H7 (cell line): ENCODE measurements at regions not wholly inside any gene's neighbourhood (a gene's known extent, or its start where the extent isn't known, plus 50 kb on each side); places are given as distances from the start of the nearest gene placed in this dataset.

Experiments
- DNase-seq: peaks from one replicate; pipeline ENCODE4 v3.0.0; 2012
- H3K27me3 ChIP-seq: 2 replicates; pipeline ENCODE4 v1.6.0; 2011; ENCODE audit warnings: mild to moderate bottlenecking, low read length; ENCODE audit not compliant: control insufficient read depth, insufficient read depth
- H3K36me3 ChIP-seq: replicated peaks from 2 replicates; pipeline ENCODE4 v1.5.1; 2011; ENCODE audit warnings: low read length; ENCODE audit not compliant: control insufficient read depth, insufficient read depth
- H3K4me3 ChIP-seq: 2 replicates; pipeline ENCODE4 v1.5.1; 2011; ENCODE audit warnings: low read depth, mild to moderate bottlenecking, control low read depth, low read length, moderate library complexity; ENCODE audit not compliant: insufficient read depth

GRCh38 chr12:28051516-28052354, 79.2 kb upstream of the PTHLH start:
- no peak for DNase-seq
- H3K27me3 ChIP-seq: no peaks in the 10 kb centered on the region
- no peak overlapping the region for H3K4me3 ChIP-seq
- no peaks in the 10 kb centered on the region for H3K36me3 ChIP-seq

GRCh38 chr12:28053564-28053963, 81.0 kb upstream of the PTHLH start:
- DNase-seq: no peak
- H3K27me3 ChIP-seq: no peaks in the 10 kb centered on the region
- H3K4me3 ChIP-seq: no peak overlapping the region
- H3K36me3 ChIP-seq: no peaks in the 10 kb centered on the region

- no peak for DNase-seq
- H3K27me3 ChIP-seq: no peaks in the 10 kb centered on the region
- H3K36me3 ChIP-seq: no peaks in the 10 kb centered on the region
- no peak overlapping the region for H3K4me3 ChIP-seq
Measured at GRCh38 chr12:28054583-28054982, 82.0 kb upstream of the PTHLH start.

GRCh38 chr12:28057856-28058615, 85.5 kb upstream of the PTHLH start:
- H3K4me3 ChIP-seq: no peak overlapping the region

GRCh38 chr12:28059220-28059619, 86.7 kb upstream of the PTHLH start:
- Histone ChIP-seq H3K4me3 (no peak overlapping the region), H3K36me3 (no peaks in the 10 kb centered on the region), H3K27me3 (no peaks in the 10 kb centered on the region)
- no peak for DNase-seq

More at GRCh38 chr12:28057856-28058615, 85.5 kb upstream of the PTHLH start:
- no peak for DNase-seq
- no peaks in the 10 kb centered on the region for H3K27me3 ChIP-seq
- no peaks in the 10 kb centered on the region for H3K36me3 ChIP-seq

GRCh38 chr12:28059668-28060067, 87.1 kb upstream of the PTHLH start:
- Histone ChIP-seq H3K36me3 (no peaks in the 10 kb centered on the region), H3K27me3 (no peaks in the 10 kb centered on the region), H3K4me3 (no peak overlapping the region)
- DNase-seq: no peak

GRCh38 chr12:28060871-28061270, 88.3 kb upstream of the PTHLH start:
- Histone ChIP-seq H3K36me3 (no peaks in the 10 kb centered on the region), H3K4me3 (no peak overlapping the region), H3K27me3 (no peaks in the 10 kb centered on the region)
- DNase-seq: no peak

- no peaks in the 10 kb centered on the region for H3K36me3 ChIP-seq
Measured at GRCh38 chr12:28063355-28063880, 90.9 kb upstream of the PTHLH start.

GRCh38 chr12:28065374-28065773, 92.8 kb upstream of the PTHLH start:
- DNase-seq: no peak
- Histone ChIP-seq H3K4me3 (no peak overlapping the region), H3K36me3 (no peaks in the 10 kb centered on the region), H3K27me3 (no peaks in the 10 kb centered on the region)

More at GRCh38 chr12:28063355-28063880, 90.9 kb upstream of the PTHLH start:
- no peak for DNase-seq
- H3K4me3 ChIP-seq: no peak overlapping the region
- H3K27me3 ChIP-seq: no peaks in the 10 kb centered on the region

- Histone ChIP-seq H3K27me3 (no peaks in the 10 kb centered on the region), H3K36me3 (no peaks in the 10 kb centered on the region), H3K4me3 (no peak overlapping the region)
- no peak for DNase-seq
Measured at GRCh38 chr12:28065889-28066630, 93.5 kb upstream of the PTHLH start.

- no peak overlapping the region for H3K4me3 ChIP-seq
Measured at GRCh38 chr12:28066879-28067278, 94.3 kb upstream of the PTHLH start.

GRCh38 chr12:28068467-28068866, 95.9 kb upstream of the PTHLH start:
- H3K36me3 ChIP-seq: no peaks in the 10 kb centered on the region
- no peaks in the 10 kb centered on the region for H3K27me3 ChIP-seq
- no peak overlapping the region for H3K4me3 ChIP-seq
- no peak for DNase-seq

More at GRCh38 chr12:28066879-28067278, 94.3 kb upstream of the PTHLH start:
- H3K36me3 ChIP-seq: no peaks in the 10 kb centered on the region
- DNase-seq: no peak
- no peaks in the 10 kb centered on the region for H3K27me3 ChIP-seq

- Histone ChIP-seq H3K4me3 (no peak overlapping the region), H3K36me3 (no peaks in the 10 kb centered on the region), H3K27me3 (no peaks in the 10 kb centered on the region)
- no peak for DNase-seq
Measured at GRCh38 chr12:28079539-28079938, 107.0 kb upstream of the PTHLH start.

- H3K4me3 ChIP-seq: no peak overlapping the region
- no peaks in the 10 kb centered on the region for H3K36me3 ChIP-seq
- H3K27me3 ChIP-seq: no peaks in the 10 kb centered on the region
Measured at GRCh38 chr12:28082096-28082495, 108.2 kb upstream of the CCDC91 start.

More at GRCh38 chr12:28082096-28082495, 108.2 kb upstream of the CCDC91 start:
- no peak for DNase-seq
